WTC11 (cell line): ENCODE measurements at regions not wholly inside any gene's neighbourhood (a gene's known extent, or its start where the extent isn't known, plus 50 kb on each side); places are given as distances from the start of the nearest gene placed in this dataset.

Experiments
- ATAC-seq: fragments of 200-7000 bp; cut with Tn5 transposase; 2 replicates; pipeline ENCODE4 v1.10.0; 2021; ENCODE audit warnings: mild to moderate bottlenecking, moderate library complexity
- CTCF ChIA-PET: fragments of 300-600 bp; sonication (Branson Sonifier 250); formaldehyde crosslinking; loops from one replicate; lab custom pipeline; 2021; ENCODE audit warnings: antibody characterized with exemption; lab: Charles Lee
- POLR2A ChIA-PET: fragments of 350-600 bp; sonication (Branson Sonifier 250); formaldehyde crosslinking; loops from one replicate; lab custom pipeline; 2021; ENCODE audit warnings: antibody characterized with exemption; lab: Charles Lee
- DNase-seq: peaks from one replicate; pipeline ENCODE4 v3.0.0; 2021; ENCODE audit warnings: low spot score
- H3K27ac Mint-ChIP-seq: 2 replicates; pipeline ENCODE4 v1.8.0; 2021; ENCODE audit warnings: mixed read lengths
- H3K27me3 Mint-ChIP-seq: 2 replicates; pipeline ENCODE4 v1.8.0; 2021; ENCODE audit warnings: low read depth, mild to moderate bottlenecking, moderate library complexity, mixed read lengths
- H3K36me3 Mint-ChIP-seq: 2 replicates; pipeline ENCODE4 v1.8.0; 2021; ENCODE audit warnings: mixed read lengths
- H3K4me1 Mint-ChIP-seq: 2 replicates; pipeline ENCODE4 v1.8.0; 2022; ENCODE audit warnings: mixed read lengths
- H3K4me3 Mint-ChIP-seq: 2 replicates; pipeline ENCODE4 v1.8.0; 2021; ENCODE audit warnings: mild to moderate bottlenecking, moderate library complexity, mixed read lengths
- H3K9me3 Mint-ChIP-seq: 2 replicates; pipeline ENCODE4 v1.8.0; 2021; ENCODE audit warnings: mixed read lengths
- CDX4 ChIP-seq: fragments of 250-450 bp; sonication (Bioruptor Pico); IDR thresholded peaks from 2 replicates; pipeline ENCODE4 v1.9.0; 2021; ENCODE audit warnings: moderate library complexity, mild to moderate bottlenecking, inconsistent platforms, borderline replicate concordance
- ELF4 ChIP-seq: sonication (generic); formaldehyde crosslinking; IDR thresholded peaks from 2 replicates; pipeline ENCODE4 v1.8.1; 2022; ENCODE audit warnings: low read depth, mild to moderate bottlenecking, moderate library complexity, missing genetic modification reagents
- ERG ChIP-seq: fragments of 250-450 bp; sonication (Bioruptor Pico); IDR thresholded peaks from 2 replicates; pipeline ENCODE4 v1.8.0; 2021; ENCODE audit warnings: mild to moderate bottlenecking
- HMGA2 ChIP-seq: fragments of 250-450 bp; sonication (Bioruptor Pico); IDR thresholded peaks from 2 replicates; pipeline ENCODE4 v1.4.0; 2021; ENCODE audit warnings: mild to moderate bottlenecking, moderate library complexity
- IRF1 ChIP-seq: sonication (generic); formaldehyde crosslinking; IDR thresholded peaks from 2 replicates; pipeline ENCODE4 v1.8.0; 2023; ENCODE audit warnings: missing genetic modification reagents
- IRF2 ChIP-seq: sonication (generic); formaldehyde crosslinking; IDR thresholded peaks from 2 replicates; pipeline ENCODE4 v1.8.0; 2022; ENCODE audit warnings: low read depth, missing genetic modification reagents, borderline replicate concordance
- JUN ChIP-seq: sonication (generic); formaldehyde crosslinking; IDR thresholded peaks from 2 replicates; pipeline ENCODE4 v1.8.0; 2023; ENCODE audit warnings: mild to moderate bottlenecking, missing genetic modification reagents
- MXD4 ChIP-seq: fragments of 250-450 bp; sonication (Bioruptor Pico); IDR thresholded peaks from 2 replicates; pipeline ENCODE4 v1.8.0; 2021; ENCODE audit warnings: mild to moderate bottlenecking, moderate library complexity, borderline replicate concordance
- NFATC4 ChIP-seq: fragments of 250-450 bp; sonication (Bioruptor Pico); IDR thresholded peaks from 2 replicates; pipeline ENCODE4 v1.9.0; 2021; ENCODE audit warnings: mild to moderate bottlenecking
- NFE2L1 ChIP-seq: sonication (generic); formaldehyde crosslinking; IDR thresholded peaks from 2 replicates; pipeline ENCODE4 v1.8.1; 2023; ENCODE audit warnings: missing genetic modification reagents
- NFYB ChIP-seq: sonication (generic); formaldehyde crosslinking; conservative IDR thresholded peaks from 2 replicates; pipeline ENCODE4 v1.8.0; 2022; ENCODE audit warnings: low read depth, missing genetic modification reagents
- NR2C2 ChIP-seq: sonication (generic); formaldehyde crosslinking; IDR thresholded peaks from 2 replicates; pipeline ENCODE4 v1.8.0; 2022; ENCODE audit warnings: mild to moderate bottlenecking, missing genetic modification reagents
- NR3C1 ChIP-seq: sonication (generic); formaldehyde crosslinking; conservative IDR thresholded peaks from 2 replicates; pipeline ENCODE4 v1.8.1; 2023; ENCODE audit warnings: low read depth, mild to moderate bottlenecking, missing genetic modification reagents
- PRRX2 ChIP-seq: fragments of 250-450 bp; sonication (Bioruptor Pico); IDR thresholded peaks from 2 replicates; pipeline ENCODE4 v1.8.0; 2021; ENCODE audit warnings: mild to moderate bottlenecking
- STAT6 ChIP-seq: sonication (generic); formaldehyde crosslinking; conservative IDR thresholded peaks from 2 replicates; pipeline ENCODE4 v1.8.1; 2023; ENCODE audit warnings: mild to moderate bottlenecking, low read depth, missing genetic modification reagents, moderate library complexity
- ZMAT4 ChIP-seq: fragments of 250-450 bp; sonication (Bioruptor Pico); IDR thresholded peaks from 2 replicates; pipeline ENCODE4 v1.9.0; 2021; ENCODE audit warnings: mild to moderate bottlenecking
- ZNF138 ChIP-seq: sonication (generic); formaldehyde crosslinking; conservative IDR thresholded peaks from 2 replicates; pipeline ENCODE4 v1.8.1; 2022; ENCODE audit warnings: mild to moderate bottlenecking, moderate library complexity, missing genetic modification reagents
- ZNF232 ChIP-seq: sonication (generic); formaldehyde crosslinking; IDR thresholded peaks from 2 replicates; pipeline ENCODE4 v1.8.0; 2022; ENCODE audit warnings: mild to moderate bottlenecking, missing genetic modification reagents
- ZNF512 ChIP-seq: sonication (generic); formaldehyde crosslinking; IDR thresholded peaks from 2 replicates; pipeline ENCODE4 v1.8.1; 2022; ENCODE audit warnings: missing genetic modification reagents, borderline replicate concordance
- ZNF532 ChIP-seq: fragments of 250-450 bp; sonication (Bioruptor Pico); IDR thresholded peaks from 2 replicates; pipeline ENCODE4 v1.9.0; 2021; ENCODE audit warnings: mild to moderate bottlenecking, borderline replicate concordance

- no peak for TF ChIP-seq NFE2L1
- no peak for TF ChIP-seq MXD4
- TF ChIP-seq ZNF512, result no peak
- no peak for TF ChIP-seq NR2C2 (CRISPR knock-in tag)
- no peak for TF ChIP-seq ELF4
- no peak for TF ChIP-seq ZMAT4
- no peak for TF ChIP-seq STAT6
- TF ChIP-seq HMGA2, result no peak
- TF ChIP-seq ZNF532, result no peak
- no peak for TF ChIP-seq NFYB (CRISPR knock-in tag)
- no peak for TF ChIP-seq ERG
- TF ChIP-seq ZNF138 (CRISPR knock-in tag), result no peak
- no peak for TF ChIP-seq ZNF232 (CRISPR knock-in tag)
- TF ChIP-seq IRF2 (CRISPR knock-in tag), result no peak
- TF ChIP-seq IRF1 (CRISPR knock-in tag), result no peak
- TF ChIP-seq PRRX2, result no peak
- TF ChIP-seq NR3C1 (CRISPR knock-in tag), result no peak
- no peak for TF ChIP-seq CDX4 (CRISPR knock-in tag)
- no peak for TF ChIP-seq NFATC4 (CRISPR knock-in tag)
- TF ChIP-seq JUN (CRISPR knock-in tag), result no peak
- CTCF ChIA-PET, result interaction anchor here (1.0 kb wide), 1 partner anchor 185 kb away, joined by 3 read pairs; no protein-coding TSS in a partner anchor
- Mint-ChIP-seq H3K9me3 (peaks cover 25% of the 10 kb centered on the region), H3K4me1 (no peaks in the 10 kb centered on the region), H3K36me3 (peaks cover 18% of the 10 kb centered on the region), H3K27me3 (no peaks in the 10 kb centered on the region; the same call in 1 of the 2 replicates), H3K4me3 (no peak overlapping the region), H3K27ac (no peak overlapping the region)
- POLR2A ChIA-PET, result no interaction called here
- DNase-seq (no peak), ATAC-seq (no peak)
Measured at GRCh38 chr5:90173299-90174030, 236.1 kb downstream of the CETN3 start.
